HCEC 1CT (cell line): ENCODE measurements at regions not wholly inside any gene's neighbourhood (a gene's known extent, or its start where the extent isn't known, plus 50 kb on each side); places are given as distances from the start of the nearest gene placed in this dataset.
"Not testable (repeated sequence)": the region's sequence is repeated elsewhere in the genome, so short reads cannot be mapped to it uniquely, and the experiment has no call there.

Experiments used
- DNase-seq: peaks from one replicate; pipeline ENCODE4 v3.0.0-alpha.2; 2017

DNA sequence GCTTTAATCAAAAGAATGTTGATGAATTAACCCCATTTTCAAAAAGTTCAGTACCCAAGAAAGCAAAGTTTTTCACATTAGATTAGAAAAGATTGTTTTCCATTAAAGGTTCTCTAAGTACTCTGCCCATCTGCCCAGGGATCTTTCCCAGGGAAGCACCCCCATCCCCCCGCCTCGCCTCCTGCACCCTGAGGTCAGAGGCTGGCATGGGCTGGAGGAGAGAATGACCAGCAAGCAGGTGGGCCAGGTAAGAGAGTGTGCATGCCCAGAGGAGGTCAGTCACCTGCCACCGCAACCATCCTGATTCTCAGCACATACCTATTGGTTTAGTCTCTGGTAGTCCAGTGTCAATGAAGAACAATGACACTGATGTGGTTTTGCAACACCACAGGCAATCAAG, 279.4 kb upstream of the ZNF507 start:
- DNase-seq = no peak

DNA sequence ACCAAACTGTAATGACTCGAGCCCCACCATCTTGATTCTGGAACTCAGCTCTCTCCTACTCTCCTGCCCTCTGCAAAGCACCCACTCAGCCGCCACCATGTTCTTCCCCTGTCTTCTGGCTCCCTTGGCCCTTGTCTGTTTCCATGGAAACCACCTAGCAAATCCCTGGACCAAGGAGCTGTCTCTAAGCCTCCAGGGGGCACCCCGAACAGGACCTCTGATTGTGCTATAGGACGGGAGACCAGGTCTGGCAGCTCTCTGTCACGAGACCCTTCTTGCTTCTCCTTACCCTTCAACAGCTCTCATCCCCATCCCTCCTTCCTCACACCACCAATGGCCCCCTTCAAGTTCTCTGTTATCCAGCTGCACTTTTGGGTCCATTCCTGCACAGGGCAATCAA, 277.7 kb upstream of the ZNF507 start:
- DNase-seq = no peak

DNA sequence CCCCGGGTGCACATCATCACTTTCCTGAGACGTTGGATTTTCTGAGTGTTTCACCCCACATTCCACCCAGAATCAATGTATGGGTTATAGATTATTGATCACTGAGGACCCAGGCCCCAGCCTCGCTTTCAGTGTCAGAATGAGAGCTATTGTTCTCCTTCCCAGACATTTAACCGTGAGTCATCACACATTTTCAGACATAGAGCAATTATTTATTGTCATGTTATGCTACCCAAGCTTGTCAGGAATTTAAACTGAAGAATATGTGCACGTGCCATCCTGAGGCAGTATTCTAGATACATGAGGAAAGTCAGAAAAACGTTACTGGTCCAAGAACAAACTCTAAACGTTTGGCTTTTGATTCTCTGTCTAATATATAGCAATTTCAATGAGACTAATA, 276.6 kb upstream of the ZNF507 start:
- no peak for DNase-seq

DNA sequence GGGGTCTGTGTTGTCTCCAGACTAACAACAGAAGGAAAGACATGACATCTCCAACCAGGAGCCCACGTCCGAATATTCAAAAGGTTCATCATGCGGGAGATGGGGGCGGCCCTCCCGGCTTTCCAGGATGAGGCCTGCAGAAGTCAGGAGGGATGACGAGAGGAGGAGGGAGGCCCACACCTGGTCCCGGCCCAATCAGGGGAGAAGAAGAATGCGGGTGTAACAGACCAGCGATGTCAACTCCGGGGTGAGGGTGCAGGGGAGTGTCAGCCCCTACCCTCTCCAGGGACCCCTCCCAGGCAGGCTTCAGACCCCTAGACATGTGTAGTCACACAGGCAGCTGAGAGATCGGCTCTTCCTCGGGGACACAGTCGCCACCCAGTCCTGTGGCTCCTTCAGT, 275.3 kb upstream of the ZNF507 start:
- no peak for DNase-seq

DNA sequence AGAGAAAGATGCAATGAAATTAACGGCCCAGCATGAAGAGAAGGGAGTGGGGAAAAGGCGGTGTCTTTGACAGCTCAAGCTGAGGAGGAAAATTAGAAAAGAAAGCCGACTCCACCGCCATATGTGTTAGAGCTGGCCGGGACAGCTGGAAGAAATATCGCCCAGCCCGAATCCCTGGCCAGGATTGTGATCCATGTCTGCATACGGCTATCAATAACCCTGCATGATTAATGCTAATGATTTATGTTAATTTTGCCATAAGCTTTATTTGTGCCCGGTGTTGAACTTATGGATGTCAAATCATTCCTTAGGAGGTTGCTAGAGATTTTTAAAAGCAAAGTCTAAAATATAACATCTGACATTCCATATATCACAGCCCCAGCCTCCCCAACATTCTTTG, 263.4 kb upstream of the ZNF507 start:
- no peak for DNase-seq

DNA sequence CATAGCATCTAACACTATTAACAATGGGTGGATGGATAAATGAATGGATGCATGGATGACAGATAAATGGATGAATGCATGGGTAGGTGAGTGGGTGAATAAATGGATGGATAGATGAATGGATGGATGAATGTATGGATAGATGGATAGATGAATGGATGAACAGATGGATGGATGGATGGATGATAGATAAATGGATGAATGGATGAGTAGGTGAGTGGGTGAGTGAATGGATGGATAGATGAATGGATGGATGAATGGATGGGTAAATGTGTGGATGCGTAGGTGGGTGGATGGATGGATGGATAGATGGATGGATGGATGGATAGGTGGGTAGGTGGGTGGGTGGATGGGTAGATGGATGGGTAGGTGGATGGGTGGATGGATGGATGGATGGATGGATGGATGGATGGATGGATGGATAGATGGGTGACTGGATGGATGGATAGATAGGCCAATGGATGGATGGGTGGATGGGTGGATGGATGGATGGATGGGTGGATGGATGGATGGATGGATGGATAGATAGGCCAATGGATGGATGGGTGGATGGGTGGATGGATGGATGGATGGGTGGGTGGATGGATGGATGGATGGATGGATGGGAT, 260.6 kb upstream of the ZNF507 start:
- not testable (repeated sequence) for DNase-seq

DNA sequence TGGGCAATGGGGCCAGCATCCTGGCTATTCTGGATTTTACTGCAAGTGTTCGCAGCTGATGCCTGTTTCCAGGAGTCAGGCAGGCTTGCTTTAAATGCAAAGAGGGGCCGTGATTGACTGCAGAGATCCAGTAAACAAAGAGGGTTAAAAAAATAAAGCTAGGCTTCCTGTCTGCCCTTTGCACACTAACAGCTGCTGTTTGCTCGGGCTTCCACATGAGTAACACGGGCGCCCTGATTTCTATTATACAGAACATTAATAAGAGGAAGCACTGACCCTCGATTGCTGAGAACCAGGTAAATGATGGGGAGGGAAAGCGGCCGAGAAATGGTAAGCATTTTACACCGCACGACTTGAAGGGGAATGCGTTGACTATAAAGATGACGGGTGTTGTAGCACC, 254.2 kb upstream of the ZNF507 start:
- no peak for DNase-seq

DNA sequence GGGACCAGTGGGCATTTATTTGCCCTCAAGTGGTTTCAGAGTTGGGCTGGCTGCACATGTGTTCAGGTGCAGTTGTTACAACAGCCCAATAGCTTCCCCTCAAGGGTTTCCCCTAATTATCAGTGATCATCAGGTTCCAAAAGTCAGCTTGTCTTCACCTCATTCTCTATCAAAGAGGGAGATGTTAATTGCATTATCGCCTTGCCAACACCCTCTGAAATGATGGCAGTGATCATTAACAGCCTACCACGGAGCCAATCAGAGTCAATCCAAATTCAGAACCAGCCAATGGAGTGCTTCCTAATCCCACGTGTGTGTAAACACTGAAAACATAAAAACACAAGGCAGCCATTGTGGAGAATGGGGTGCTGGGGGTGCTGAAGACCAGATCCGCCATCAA, 248.4 kb upstream of the ZNF507 start:
- DNase-seq = no peak

DNA sequence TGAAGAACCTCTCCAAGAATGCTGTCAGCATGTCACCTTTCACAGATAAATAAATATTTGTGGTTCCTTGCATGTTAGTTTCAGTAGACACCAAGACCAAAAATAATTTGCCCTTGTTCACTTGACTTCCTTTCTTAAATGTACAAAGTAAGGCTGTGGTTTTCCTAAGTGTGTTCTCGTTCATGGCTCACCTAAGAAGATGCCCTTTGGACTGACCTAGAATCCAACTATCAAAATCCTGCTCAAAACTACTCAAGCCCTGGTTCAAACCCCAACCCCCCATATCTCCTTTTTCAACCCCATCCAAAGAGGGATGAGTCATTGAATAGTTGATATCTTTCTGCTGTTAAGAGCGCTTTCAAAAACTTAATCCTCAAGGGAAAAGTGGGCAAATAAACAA, 247.8 kb upstream of the ZNF507 start:
- no peak for DNase-seq

DNA sequence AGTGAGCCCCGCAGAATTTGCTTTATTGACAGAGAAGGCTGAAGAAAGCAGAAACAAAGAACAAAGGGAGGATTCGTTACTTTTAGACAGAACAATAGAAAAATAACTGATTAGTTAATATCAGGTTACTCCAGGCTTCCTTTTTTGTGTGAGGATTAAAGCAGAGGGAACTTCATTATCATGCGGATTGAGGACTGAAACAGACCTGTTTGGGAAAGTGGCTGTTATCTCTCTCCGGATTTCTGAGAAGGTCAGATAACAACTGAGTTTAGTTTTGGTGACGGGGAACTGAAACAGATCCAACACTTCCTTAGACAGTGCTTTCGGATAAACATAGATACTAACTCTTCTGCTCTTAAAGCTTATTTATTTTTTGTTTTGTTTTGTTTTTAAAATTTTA, 246.4 kb upstream of the ZNF507 start:
- no peak for DNase-seq

DNA sequence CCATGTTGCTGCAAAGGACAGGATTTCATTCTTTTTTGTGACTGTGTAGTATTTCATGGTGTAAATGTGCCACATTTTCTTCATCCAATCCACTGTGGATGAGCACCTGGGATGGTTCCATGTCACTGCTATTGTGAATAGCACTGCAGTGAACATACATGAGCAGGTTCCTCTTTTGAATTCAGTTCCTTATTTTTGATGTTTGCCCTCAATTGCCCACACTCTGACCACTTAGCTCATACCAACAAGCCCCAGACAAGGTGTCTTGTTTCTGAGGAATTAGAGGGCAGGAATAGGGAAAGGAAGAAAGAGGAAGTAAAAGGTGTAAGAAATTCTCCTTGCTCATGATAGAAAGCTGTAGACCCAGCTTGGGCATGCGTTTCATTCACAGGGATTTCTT, 244.2 kb upstream of the ZNF507 start:
- DNase-seq = no peak

DNA sequence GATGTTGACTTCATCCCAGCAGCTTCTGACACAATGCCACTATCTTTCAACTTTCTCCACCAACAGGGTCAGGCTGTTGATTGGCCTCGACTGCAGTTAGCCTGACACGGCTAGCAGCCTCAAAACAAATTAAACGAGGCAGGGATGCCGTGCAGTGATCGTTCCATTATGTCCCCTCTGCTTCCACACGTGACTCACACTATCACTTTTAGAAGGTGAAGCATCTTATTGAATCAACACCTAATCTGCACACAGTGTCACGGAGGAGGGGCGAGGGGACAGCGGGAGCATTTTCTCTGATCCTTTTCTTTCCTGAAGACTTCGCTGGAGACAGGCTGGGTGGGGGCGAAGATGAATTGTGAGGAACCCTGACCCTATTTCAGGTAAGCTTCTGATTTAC, 241.9 kb upstream of the ZNF507 start:
- DNase-seq = no peak

DNA sequence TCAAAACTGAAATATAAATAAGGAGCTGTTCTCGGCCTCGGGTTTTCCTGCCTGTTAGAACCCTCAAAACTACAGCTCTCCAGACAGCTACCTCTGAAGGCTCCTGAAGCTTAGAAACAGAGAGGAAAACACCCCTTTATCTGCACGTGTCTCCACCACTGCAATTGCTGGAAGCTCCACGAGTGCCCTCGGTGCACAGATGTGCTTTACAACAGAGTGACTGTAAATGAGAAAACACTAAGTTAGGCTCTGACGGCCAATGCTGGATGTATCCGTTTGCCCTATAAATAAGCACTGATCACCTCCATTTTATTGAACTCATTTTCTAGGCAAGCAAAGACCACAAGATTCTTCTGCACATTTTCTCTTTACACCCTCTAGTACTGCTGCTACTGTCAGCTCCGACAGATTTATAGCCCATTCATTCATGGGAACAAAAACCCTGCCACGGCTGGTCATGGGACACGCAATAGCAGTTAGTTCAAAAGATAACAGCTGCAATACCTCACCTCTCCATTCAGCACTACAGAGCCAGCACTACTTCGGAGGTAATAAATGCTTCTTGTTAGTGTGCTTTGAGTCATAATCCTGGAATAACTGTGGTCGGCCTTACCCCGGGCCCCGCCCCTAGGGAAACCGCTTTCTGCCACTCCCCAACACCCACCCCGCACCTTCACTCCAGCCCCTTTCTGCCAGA, 241.1 kb upstream of the ZNF507 start:
- no peak for DNase-seq

DNA sequence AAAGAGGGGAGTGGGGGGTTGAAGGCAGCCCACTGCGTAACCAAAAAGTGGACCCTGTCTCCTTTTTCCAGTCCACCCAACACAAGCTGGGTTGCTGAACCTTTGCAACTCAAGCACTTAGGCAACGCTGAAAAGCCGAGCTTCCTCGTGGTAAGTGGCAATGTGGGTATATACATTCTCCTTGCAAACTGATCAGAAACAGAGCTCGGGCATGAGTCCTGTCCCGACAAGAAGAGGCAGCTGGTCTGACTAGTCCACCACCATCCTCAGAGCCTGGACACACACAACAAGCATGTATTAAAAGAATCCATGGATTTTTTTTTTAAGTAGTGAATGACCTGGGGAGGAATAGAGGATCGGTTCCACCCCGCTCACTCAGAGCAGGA, 240.6 kb upstream of the ZNF507 start:
- no peak for DNase-seq

DNA sequence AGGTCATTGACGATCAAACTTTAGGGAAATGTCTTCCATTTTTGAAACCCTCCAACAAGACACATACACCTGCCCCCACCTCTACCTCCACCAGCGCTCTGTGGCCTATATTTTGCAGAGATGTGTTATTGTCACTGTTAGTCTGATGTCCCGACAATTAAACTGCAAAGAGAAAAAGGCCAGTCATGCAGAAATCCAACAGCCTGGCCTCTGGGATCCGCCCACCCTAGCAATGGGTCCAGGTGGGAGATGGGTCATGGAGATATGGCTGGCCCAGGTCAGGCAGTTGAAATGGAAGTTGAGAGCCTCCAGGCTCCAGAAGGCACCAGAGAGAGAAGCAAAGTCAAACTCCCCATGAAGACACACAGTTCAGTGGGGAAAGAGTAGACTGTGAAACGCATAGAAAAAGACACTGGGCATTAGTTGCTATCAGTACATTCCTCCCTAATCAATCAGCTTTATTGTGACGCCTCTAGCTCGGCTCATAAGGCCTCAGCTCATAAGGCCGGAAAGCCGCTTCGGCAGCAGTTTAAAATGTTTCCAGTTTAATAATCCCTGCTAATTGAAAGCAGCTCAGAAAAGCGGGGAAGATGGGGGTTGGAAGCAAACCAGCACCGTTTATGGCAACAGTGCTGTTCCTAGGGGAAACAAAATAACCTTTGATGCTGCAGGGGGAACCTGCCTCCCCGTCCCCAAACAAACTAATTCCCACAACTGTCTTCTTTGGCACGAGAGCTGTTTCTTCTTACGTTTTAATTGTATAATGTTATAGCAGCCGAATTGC, 239.7 kb upstream of the ZNF507 start:
- DNase-seq = no peak

DNA sequence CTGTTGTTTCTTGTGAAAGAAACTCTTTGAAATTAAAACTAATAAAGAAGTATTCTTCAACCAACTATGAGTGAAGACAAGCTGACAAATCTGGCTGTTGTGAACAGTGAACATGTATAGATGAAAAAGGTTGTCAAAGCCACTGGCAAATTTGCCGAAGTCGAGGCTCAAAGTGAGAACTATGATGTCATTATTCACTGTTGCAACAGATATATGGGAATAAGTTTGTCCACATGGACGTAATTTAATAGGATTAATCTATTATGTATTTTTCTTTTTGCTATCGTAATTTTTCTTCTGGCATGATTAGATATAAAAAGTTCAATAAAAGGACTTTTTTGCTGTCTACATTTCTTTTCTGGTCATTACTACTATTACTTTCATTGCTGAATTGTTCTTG, 223.2 kb upstream of the ZNF507 start:
- DNase-seq = no peak

DNA sequence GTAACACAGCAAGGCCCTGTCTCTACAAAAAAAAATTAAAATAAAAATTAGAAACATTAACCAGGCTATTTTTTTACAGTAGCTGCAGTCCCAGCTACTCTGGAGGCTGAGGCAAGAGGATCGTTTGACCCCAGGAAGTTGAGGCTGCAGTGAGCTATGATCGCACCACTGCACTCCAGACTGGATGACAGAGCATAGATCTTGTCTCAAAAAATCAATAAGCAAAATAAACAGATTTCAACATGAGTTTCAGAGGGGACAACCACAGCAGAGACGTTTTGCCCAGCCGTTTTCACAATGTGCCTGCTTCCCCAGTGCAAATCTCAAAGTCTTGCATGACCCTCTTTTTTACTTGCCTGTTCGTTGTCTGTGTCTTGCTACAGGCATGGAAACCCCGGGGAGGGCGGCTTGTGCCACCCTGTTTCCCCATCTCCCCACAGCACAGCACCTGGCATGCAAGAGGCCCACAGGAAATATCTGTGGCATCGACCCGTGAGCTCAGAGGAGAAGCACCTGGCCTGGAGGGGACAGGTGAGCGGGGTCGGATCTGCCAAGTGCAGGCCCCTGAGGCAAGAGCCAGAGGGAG, 222.0 kb upstream of the ZNF507 start:
- no peak for DNase-seq

DNA sequence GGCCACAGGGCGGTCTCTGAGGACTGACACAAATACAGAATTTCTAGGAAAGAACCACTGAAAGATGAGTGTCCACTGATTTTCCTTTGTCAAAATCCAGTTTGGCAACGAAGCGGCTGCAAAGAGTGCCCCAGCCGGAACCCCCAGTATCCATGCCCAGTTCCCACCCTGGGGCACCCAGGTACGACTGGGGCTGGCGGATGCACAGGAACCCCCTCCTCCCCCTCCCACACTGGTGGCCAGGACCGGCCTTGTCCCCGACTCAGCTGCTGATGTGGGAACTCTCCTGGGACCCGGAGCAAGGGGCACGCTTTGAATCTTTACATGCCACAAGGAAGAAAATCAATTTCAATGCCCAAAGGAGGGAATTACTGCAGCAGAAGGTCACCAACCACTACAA, 220.8 kb upstream of the ZNF507 start:
- DNase-seq = no peak

DNA sequence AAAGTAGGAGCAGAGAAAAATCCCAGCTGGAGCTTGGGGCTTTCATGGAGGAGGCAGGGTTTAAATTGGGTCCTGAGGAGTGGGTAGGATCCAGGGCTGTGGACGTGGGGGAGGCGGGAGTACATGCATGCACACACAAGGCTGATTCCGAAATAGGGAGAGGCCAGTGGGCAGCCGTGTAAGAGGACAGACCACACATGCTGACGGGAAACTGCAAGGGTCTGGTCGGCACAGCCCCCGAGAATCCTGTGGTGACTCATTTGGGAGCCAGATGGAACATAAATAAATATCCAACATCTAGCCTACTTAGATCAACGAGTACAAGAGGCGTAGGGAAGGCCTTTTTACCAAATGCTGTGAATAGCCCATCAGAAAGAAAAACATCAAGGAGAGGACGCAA, 216.3 kb upstream of the ZNF507 start:
- DNase-seq = no peak

DNA sequence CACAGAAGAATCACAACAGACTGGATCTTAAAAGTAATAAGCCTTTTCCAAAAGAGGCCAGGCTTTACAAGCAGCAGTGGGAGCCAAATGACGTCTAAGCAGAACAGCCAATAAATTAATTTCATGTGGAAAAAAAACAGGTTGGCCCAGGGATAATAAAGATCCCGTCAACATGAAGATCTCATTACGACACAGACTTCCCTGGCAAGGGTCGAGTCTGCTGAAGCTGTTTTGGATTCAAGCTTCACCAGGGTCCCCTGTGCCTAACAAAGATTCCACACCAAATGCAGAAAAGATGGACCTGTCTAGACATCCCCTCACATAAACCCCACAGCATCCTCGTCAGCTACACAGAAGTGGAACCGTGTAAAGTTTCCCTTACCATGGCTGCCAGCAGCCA, 215.1 kb upstream of the ZNF507 start:
- DNase-seq = no peak

DNA sequence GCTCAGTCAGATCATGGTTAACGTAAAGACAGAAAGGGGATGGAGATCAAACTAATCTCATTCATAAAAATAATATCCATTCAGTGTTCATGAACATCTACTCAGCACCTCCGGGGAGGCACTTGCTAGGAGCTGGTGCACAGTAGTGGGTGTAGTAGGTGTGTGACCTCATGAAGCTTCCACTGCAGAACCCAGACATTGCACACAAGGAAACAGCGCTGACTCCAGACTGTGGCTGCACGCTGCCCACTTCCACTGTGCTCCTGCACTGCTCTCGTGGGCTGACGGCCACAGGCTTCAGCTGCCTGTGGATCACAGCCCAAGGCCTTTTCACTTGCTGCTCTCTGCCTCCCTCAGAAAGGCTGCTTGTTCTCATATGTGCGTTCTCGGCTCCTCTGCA, 214.4 kb upstream of the ZNF507 start:
- no peak for DNase-seq

DNA sequence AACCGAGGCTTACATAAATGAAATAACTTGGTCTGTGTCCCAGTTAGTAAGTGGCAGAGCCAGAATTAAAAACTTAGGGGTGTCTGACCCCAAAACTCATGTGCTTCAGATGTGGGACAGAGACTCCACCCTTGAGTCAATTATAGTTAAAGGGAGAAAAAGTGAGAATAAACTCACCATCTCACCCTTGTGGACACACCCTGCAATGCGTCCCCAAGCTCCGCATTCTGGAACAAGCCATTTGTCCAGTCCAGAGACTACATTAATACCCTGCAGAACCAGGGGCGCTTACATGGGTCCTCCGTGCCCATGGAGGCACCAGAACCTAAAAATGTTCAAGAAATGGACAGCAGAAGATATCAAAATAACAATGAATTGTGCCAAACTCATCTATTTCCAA, 207.0 kb upstream of the ZNF507 start:
- DNase-seq = no peak

DNA sequence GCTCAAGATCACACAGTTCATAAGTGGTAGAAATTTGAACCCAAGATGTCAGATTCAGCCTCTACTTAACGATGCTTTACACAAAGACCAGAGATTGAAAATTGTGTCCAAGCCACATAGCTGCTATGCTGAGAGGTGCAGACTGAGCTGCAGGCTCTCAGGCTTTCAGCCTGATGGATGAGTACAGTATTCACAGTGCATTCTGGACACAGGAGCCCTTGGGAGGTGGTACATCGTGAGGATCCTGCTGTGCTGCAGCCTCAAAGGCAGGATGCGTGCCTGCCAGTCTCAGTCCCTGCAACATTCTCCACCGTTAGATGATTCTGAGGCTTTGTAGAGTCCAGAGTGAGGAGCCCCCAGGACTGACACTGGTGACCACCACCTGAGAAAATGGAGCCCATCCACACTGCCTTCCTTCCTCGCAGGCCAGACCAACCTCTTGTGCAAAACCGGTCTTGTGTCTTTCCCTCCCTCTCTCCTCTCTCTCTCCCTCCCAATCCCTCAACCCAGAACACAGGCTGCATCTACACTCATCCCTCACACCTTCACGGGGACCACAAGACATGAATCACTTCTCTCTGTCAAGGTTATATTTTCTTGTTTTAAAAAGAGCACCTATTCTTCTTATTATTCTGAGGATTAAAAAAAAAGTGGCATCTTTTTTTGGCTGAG, 203.4 kb upstream of the ZNF507 start:
- no peak for DNase-seq

DNA sequence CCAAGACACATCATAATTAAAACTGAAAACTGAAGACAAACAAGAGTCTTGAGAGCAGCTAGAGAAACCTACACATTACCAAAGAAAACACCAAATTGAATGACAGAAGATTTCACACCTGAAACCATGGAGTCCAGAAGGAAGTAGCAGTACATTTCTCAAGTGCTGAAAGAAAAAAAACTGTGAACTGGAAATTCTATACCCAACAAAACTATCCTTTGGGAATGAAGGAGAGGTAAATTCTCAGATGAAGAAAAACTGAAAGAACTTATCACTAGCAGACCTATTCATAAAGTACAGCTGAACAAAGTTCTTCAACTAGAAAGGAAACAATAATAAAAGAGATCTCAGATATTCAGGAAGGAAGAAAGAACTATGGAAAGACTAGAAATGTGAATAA, 198.7 kb upstream of the ZNF507 start:
- no peak for DNase-seq
